SU-DHL-6 (cell line): ENCODE measurements at regions not wholly inside any gene's neighbourhood (a gene's known extent, or its start where the extent isn't known, plus 50 kb on each side); places are given as distances from the start of the nearest gene placed in this dataset.

Experiments
- EZH2phosphoT487 ChIP-seq: fragments of 200-600 bp; sonication (generic), shearing (Covaris generic); conservative IDR thresholded peaks from 2 replicates; pipeline ENCODE4 v1.6.1; 2018; ENCODE audit warnings: mild to moderate bottlenecking, antibody characterized with exemption, low read length, moderate library complexity, mixed read lengths
- TF ChIP-seq, protein P1 (sequence below): fragments of 200-600 bp; sonication (generic); IDR thresholded peaks from one replicate; pipeline ENCODE4 v1.5.1; 2017; ENCODE audit warnings: antibody characterized with exemption, mild to moderate bottlenecking, low read length, moderate library complexity; ENCODE audit not compliant: insufficient read depth, poor library complexity, severe bottlenecking

DNA sequence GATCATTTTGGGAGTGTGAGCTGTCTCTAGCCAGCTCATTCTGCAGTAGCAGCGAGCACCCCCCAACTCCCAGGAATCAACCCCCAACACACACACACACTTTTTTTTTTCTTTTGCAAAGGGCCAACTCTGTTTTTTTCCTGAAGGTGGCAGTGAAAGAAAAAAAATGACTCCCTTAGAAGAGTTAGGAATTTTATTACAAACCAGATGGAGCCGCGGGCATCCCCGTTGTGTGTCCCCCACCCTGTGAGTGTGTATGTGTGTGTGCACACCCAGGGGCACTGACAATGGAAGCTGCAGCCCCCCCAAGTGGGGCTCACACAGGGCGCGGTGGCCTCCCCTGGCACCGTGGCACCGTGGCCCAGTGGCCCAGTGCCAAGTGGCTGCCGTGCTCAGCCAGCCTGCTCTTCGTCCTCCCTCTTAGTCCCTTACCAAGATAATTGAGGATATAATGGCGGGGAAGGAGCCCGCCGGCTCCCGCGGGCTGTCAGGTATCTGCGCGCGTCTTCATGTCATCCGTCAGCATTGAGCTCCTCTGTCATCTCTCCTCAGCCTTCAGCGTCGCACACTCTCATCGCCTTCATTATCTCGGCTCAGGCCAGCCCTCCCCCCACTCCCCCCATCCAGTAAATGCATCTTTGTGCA, 314.1 kb downstream of the ZNF536 start:
- TF ChIP-seq, protein P1, sequence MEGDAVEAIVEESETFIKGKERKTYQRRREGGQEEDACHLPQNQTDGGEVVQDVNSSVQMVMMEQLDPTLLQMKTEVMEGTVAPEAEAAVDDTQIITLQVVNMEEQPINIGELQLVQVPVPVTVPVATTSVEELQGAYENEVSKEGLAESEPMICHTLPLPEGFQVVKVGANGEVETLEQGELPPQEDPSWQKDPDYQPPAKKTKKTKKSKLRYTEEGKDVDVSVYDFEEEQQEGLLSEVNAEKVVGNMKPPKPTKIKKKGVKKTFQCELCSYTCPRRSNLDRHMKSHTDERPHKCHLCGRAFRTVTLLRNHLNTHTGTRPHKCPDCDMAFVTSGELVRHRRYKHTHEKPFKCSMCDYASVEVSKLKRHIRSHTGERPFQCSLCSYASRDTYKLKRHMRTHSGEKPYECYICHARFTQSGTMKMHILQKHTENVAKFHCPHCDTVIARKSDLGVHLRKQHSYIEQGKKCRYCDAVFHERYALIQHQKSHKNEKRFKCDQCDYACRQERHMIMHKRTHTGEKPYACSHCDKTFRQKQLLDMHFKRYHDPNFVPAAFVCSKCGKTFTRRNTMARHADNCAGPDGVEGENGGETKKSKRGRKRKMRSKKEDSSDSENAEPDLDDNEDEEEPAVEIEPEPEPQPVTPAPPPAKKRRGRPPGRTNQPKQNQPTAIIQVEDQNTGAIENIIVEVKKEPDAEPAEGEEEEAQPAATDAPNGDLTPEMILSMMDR: no peak
- TF ChIP-seq EZH2phosphoT487: no peak
